ENCODE measurements at regions not wholly inside any gene's neighbourhood (a gene's known extent, or its start where the extent isn't known, plus 50 kb on each side); places are given as distances from the start of the nearest gene placed in this dataset.

- TF ChIP-seq CTCF (IDR thresholded peaks at IDR 0.05; ENCODE audit: borderline replicate concordance, extremely low read depth, insufficient read depth): no peak
- no peak overlapping the region for H3K4me3 ChIP-seq (ENCODE audit: low read length in 3 of 3)
- intact Hi-C loops (cut with DNase I): no loop called here
- no peaks in the 10 kb centered on the region for H3K9me3 ChIP-seq (ENCODE audit: control insufficient read depth in 2 of 3, insufficient read depth in 1 of 3, low read length in 3 of 3)
- no peaks in the 10 kb centered on the region for H3K36me3 ChIP-seq (ENCODE audit: control insufficient read depth in 2 of 3, insufficient read depth in 3 of 3, low read length in 3 of 3)
- no peak overlapping the region for H3K27ac ChIP-seq (ENCODE audit: low read depth in 2 of 2, low read length in 2 of 2)
- no peak for FAIRE-seq
- H3K9ac ChIP-seq (ENCODE audit: low read length in 3 of 3): no peak overlapping the region
- DNase-seq: no peak
- H3K27me3 ChIP-seq (ENCODE audit: control insufficient read depth, insufficient read depth, low read length): no peaks in the 10 kb centered on the region
- no peaks in the 10 kb centered on the region for H3K4me1 ChIP-seq (ENCODE audit: control insufficient read depth in 2 of 3, insufficient read depth in 2 of 3, low read depth in 1 of 3, low read length in 3 of 3)
These were observed 514.8 kb upstream of the ADAMTS16 start for GRCh38 chr5:4625206-4625896.

DNA sequence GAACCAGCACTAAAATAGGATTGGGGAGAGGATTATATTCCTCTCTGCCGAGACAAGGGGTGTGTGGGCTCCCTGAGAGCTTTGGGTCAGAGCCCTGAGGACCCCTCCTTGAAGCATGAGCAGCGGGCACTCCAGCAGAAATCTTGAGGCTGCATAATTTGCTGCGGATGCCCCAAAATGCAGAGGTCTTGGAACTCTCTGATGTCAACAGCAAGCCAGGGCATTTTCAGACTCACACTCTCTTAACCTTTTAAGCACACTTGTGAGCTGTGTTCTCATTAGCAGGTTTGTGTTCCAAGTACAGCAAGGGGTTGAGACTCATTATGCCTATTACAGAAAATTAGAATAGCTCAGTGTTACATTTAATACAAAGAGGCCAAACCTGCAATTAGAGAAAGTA lies 513.0 kb upstream of the ADAMTS16 start:
- no peak for FAIRE-seq
- no peaks in the 10 kb centered on the region for H3K9me3 ChIP-seq (ENCODE audit: control insufficient read depth in 2 of 3, insufficient read depth in 1 of 3, low read length in 3 of 3)
- no peak overlapping the region for H3K4me3 ChIP-seq (ENCODE audit: low read length in 3 of 3)
- no peaks in the 10 kb centered on the region for H3K4me1 ChIP-seq (ENCODE audit: control insufficient read depth in 2 of 3, insufficient read depth in 2 of 3, low read depth in 1 of 3, low read length in 3 of 3)
- intact Hi-C loops (cut with DNase I): no loop called here
- H3K36me3 ChIP-seq (ENCODE audit: control insufficient read depth in 2 of 3, insufficient read depth in 3 of 3, low read length in 3 of 3): no peaks in the 10 kb centered on the region
- H3K9ac ChIP-seq (ENCODE audit: low read length in 3 of 3): no peak overlapping the region
- DNase-seq: no peak
- H3K27me3 ChIP-seq (ENCODE audit: control insufficient read depth, insufficient read depth, low read length): no peaks in the 10 kb centered on the region
- no peak overlapping the region for H3K27ac ChIP-seq (ENCODE audit: low read depth in 2 of 2, low read length in 2 of 2)
- no peak for TF ChIP-seq CTCF (IDR thresholded peaks at IDR 0.05; ENCODE audit: borderline replicate concordance, extremely low read depth, insufficient read depth)

- FAIRE-seq: no peak
- no peak for TF ChIP-seq CTCF (IDR thresholded peaks at IDR 0.05; ENCODE audit: borderline replicate concordance, extremely low read depth, insufficient read depth)
- no peak overlapping the region for H3K9ac ChIP-seq (ENCODE audit: low read length in 3 of 3)
- no peak overlapping the region for H3K27ac ChIP-seq (ENCODE audit: low read depth in 2 of 2, low read length in 2 of 2)
- H3K27me3 ChIP-seq (ENCODE audit: control insufficient read depth, insufficient read depth, low read length): no peaks in the 10 kb centered on the region
- no peaks in the 10 kb centered on the region for H3K36me3 ChIP-seq (ENCODE audit: control insufficient read depth in 2 of 3, insufficient read depth in 3 of 3, low read length in 3 of 3)
- H3K4me3 ChIP-seq (ENCODE audit: low read length in 3 of 3): no peak overlapping the region
- intact Hi-C loops (cut with DNase I): no loop called here
- DNase-seq: no peak
- no peaks in the 10 kb centered on the region for H3K4me1 ChIP-seq (ENCODE audit: control insufficient read depth in 2 of 3, insufficient read depth in 2 of 3, low read depth in 1 of 3, low read length in 3 of 3)
- no peaks in the 10 kb centered on the region for H3K9me3 ChIP-seq (ENCODE audit: control insufficient read depth in 2 of 3, insufficient read depth in 1 of 3, low read length in 3 of 3)
These were observed 512.2 kb upstream of the ADAMTS16 start for GRCh38 chr5:4627929-4628328.

Data from kidney (tissue), 13 donors.